ENCODE measurements at regions not wholly inside any gene's neighbourhood (a gene's known extent, or its start where the extent isn't known, plus 50 kb on each side); places are given as distances from the start of the nearest gene placed in this dataset.

DNA sequence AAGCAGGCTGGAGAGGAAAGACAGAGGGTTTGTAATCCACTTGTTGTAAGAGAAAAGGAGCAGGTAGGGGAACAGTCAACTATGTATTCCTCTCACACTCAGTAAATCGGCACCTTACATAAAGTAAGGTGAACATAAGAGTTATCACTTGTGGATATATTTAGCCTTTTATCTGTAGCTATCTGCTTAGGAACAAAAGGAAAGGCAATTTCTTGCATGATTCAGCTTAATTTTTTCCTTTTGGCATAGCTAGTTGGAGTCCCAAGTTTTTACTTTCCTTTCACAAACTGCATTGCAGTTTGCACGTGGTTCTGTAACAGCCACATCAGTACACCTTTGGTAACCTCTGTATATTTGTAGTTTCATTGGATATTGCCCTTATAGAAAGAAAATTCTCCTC, 250.9 kb upstream of the PIK3R1 start:
- TF ChIP-seq, protein P1, sequence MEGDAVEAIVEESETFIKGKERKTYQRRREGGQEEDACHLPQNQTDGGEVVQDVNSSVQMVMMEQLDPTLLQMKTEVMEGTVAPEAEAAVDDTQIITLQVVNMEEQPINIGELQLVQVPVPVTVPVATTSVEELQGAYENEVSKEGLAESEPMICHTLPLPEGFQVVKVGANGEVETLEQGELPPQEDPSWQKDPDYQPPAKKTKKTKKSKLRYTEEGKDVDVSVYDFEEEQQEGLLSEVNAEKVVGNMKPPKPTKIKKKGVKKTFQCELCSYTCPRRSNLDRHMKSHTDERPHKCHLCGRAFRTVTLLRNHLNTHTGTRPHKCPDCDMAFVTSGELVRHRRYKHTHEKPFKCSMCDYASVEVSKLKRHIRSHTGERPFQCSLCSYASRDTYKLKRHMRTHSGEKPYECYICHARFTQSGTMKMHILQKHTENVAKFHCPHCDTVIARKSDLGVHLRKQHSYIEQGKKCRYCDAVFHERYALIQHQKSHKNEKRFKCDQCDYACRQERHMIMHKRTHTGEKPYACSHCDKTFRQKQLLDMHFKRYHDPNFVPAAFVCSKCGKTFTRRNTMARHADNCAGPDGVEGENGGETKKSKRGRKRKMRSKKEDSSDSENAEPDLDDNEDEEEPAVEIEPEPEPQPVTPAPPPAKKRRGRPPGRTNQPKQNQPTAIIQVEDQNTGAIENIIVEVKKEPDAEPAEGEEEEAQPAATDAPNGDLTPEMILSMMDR (IDR thresholded peaks at IDR 0.05), result no peak
- TF ChIP-seq POLR2A (IDR thresholded peaks at IDR 0.05), result no peak
